Cardiac fibroblast (primary cell): ENCODE measurements at regions not wholly inside any gene's neighbourhood (a gene's known extent, or its start where the extent isn't known, plus 50 kb on each side); places are given as distances from the start of the nearest gene placed in this dataset.
A peak's percentile ranks its signal among the peaks of the same experiment; 100 is the strongest.

Source experiments
- DNase-seq, 2 donors: peaks; one replicate each; pipeline versions ENCODE4 v3.0.0 to v3.0.0-alpha.2; 2010; ENCODE audit warnings: low read depth in 2 of 2
- H3K4me3 ChIP-seq, 2 donors: replicated peaks in 1 of 2; 1 replicate in 1 of 2; 2 replicates in 1 of 2; pipeline ENCODE4 v1.5.1; 2011; ENCODE audit warnings: low read depth in 2 of 2, low read length in 2 of 2, mild to moderate bottlenecking in 2 of 2, moderate library complexity in 1 of 2
- CTCF ChIP-seq: IDR thresholded peaks from one replicate; pipeline ENCODE4 v1.5.1; 2011; ENCODE audit warnings: low read depth, mild to moderate bottlenecking, low read length, inconsistent platforms

- no peak for DNase-seq
- TF ChIP-seq CTCF: no peak
- H3K4me3 ChIP-seq: no peak overlapping the region
These were observed 282.2 kb downstream of the NEBL start for GRCh38 chr10:20614911-20615310.

GRCh38 chr10:20608503-20608902 is 288.6 kb downstream of the NEBL start:
- no peak for DNase-seq
- no peak for TF ChIP-seq CTCF
- no peak overlapping the region for H3K4me3 ChIP-seq

GRCh38 chr10:20606985-20607384 is 290.1 kb downstream of the NEBL start:
- no peak for TF ChIP-seq CTCF
- no peak overlapping the region for H3K4me3 ChIP-seq
- DNase-seq: no peak

GRCh38 chr10:20601941-20602461 is 295.1 kb downstream of the NEBL start:
- no peak for DNase-seq
- no peak overlapping the region for H3K4me3 ChIP-seq
- no peak for TF ChIP-seq CTCF

GRCh38 chr10:20598590-20598989 is 298.5 kb downstream of the NEBL start:
- no peak overlapping the region for H3K4me3 ChIP-seq
- no peak for TF ChIP-seq CTCF
- DNase-seq: peak; percentile 73 to 89

GRCh38 chr10:20596911-20597310 is 300.2 kb downstream of the NEBL start:
- peak; percentile 48 to 52 for DNase-seq
- TF ChIP-seq CTCF: no peak
- H3K4me3 ChIP-seq: no peak overlapping the region
